NCI-H1105 (cell line): ENCODE measurements at regions not wholly inside any gene's neighbourhood (a gene's known extent, or its start where the extent isn't known, plus 50 kb on each side); places are given as distances from the start of the nearest gene placed in this dataset.
A peak's percentile ranks its signal among the peaks of the same experiment; 100 is the strongest.
"Not testable (repeated sequence)": the region's sequence is repeated elsewhere in the genome, so short reads cannot be mapped to it uniquely, and the experiment has no call there.

Experiments
- DNase-seq: peaks from one replicate; lab custom pipeline; 2025; lab: John Stamatoyannopoulos, UW

GRCh38 chr4:3365326-3365725 is 72.5 kb downstream of the RGS12 start:
- DNase-seq: no peak

- DNase-seq: no peak
Measured at GRCh38 chr4:3365871-3366842, 73.3 kb downstream of the RGS12 start.

GRCh38 chr4:3366893-3367775 is 74.3 kb downstream of the RGS12 start:
- no peak for DNase-seq

GRCh38 chr4:3367866-3368265 is 73.9 kb upstream of the HGFAC start:
- no peak for DNase-seq

- no peak for DNase-seq
Measured at GRCh38 chr4:3368334-3368733, 73.4 kb upstream of the HGFAC start.

GRCh38 chr4:3368841-3369760 is 72.7 kb upstream of the HGFAC start:
- DNase-seq: peak; percentile 19

- DNase-seq: no peak
Measured at GRCh38 chr4:3369781-3370674, 71.7 kb upstream of the HGFAC start.

- no peak for DNase-seq
Measured at GRCh38 chr4:3371033-3372001, 70.5 kb upstream of the HGFAC start.

GRCh38 chr4:3372264-3372932 is 69.4 kb upstream of the HGFAC start:
- DNase-seq: no peak

- DNase-seq: no peak
Measured at GRCh38 chr4:3372933-3373465, 68.8 kb upstream of the HGFAC start.

GRCh38 chr4:3373468-3373867 is 68.3 kb upstream of the HGFAC start:
- DNase-seq: no peak

GRCh38 chr4:3374011-3374645 is 67.6 kb upstream of the HGFAC start:
- no peak for DNase-seq

- DNase-seq: no peak
Measured at GRCh38 chr4:3374667-3375066, 67.1 kb upstream of the HGFAC start.

GRCh38 chr4:3375688-3376087 is 66.1 kb upstream of the HGFAC start:
- DNase-seq: no peak

GRCh38 chr4:3376266-3376665 is 65.5 kb upstream of the HGFAC start:
- no peak for DNase-seq

GRCh38 chr4:3377557-3377956 is 64.2 kb upstream of the HGFAC start:
- DNase-seq: no peak

- not testable (repeated sequence) for DNase-seq
Measured at GRCh38 chr4:3380336-3380735, 61.4 kb upstream of the HGFAC start.

- DNase-seq: not testable (repeated sequence)
Measured at GRCh38 chr4:3381208-3381607, 60.6 kb upstream of the HGFAC start.
